GM19395 (cell line): ENCODE measurements at regions not wholly inside any gene's neighbourhood (a gene's known extent, or its start where the extent isn't known, plus 50 kb on each side); places are given as distances from the start of the nearest gene placed in this dataset.

Experiments used
- ATAC-seq: cut with Tn5 transposase; IDR thresholded peaks from one replicate; pipeline ENCODE4 v1.9.1; 2021; ENCODE audit warnings: mild to moderate bottlenecking, moderate library complexity; ENCODE audit not compliant: unreplicated experiment

DNA sequence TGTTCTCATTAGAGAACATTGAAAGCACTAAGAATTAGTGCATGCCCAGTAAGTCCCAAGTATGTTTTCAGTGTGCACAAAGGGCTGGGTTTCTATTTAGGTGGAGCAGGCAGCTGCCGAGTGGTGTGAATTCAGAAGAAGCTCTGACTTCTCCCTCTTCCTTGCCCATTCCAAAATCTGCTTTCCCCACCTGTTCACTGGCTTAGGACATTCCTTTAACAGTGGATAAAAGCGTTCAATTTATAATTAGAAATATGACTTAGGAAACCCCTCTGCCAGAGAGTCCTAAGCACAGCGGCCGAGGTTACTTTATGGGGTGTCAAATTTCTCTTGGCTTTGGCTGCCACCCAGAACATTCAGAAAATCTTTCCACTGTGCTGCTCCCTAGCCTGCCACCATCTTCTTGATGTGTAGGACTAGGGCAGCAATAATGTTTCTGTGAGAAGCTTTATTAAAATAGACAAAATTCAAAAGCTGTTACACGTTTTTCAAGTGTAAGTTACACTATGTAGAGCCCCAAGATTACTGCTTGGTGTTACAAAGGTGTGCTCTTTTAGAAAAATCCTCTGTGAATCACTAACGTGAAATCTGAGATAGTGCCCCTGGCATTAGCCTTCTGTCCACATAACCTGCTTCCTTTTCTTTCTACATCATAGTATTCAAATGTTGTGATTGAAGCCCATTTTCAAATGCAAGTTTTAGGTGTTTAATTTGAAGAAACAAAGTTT is 191.6 kb upstream of the ANKRD50 start:
- no peak for ATAC-seq

DNA sequence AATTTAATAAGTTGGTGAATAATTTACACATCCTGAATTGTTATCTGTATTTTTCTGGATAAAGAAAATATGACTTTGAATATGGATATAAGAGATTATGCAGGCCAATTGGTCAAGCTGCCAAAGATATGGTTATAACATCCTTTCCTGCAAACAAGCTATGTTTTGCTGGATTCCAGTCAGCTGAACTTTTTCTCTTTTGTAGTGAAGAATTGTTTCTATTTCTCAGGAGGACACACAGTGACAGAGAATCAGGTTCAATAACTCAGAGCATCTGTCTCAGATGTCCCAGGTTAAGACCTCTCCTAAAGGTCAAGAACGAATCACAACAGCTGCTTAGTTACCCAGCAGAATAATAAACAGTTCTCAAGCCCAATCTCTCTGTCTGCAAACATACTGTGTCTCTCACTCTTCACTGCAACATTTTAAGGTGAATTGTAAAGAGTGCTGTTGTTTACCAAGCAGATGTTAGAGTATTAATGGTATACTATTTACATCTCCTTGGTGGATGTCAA is 189.5 kb upstream of the ANKRD50 start:
- no peak for ATAC-seq

DNA sequence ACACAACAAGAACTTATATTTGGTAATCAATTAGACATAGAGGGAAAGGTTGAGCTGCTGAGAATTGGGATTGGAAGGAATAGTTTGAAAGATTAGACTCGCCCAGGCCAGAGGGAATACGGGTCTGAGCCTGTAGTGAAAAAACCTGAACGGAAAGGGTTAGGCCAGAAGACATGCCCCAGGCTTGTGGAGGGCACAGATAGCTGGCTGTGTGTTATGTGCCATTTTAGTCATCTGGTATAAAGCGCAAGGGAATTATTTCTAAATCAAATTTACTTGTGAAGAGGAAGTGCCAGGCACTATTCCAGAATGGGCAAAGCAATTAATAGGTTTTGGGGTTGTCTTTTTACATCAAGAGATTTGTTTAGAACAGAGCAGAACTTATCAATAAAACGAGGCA is 187.5 kb upstream of the ANKRD50 start:
- no peak for ATAC-seq

DNA sequence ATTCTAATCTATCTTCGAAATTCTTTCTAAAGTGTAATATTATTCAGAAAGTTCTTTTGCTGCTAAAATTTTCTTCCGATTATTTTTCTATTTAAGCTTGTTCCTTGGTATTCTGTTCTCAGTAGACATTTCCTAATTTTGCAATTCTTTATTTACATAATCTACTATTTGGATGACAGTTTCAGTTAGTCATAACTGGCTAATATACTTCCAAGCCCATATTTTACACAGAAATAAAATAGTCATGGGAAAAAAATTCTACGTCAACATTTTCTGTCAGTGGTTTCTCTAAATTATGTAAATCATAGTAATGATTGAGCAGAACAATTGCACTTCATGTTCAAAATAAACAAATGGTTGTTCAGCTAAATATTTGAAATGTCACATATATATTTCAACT is 178.0 kb upstream of the ANKRD50 start:
- ATAC-seq: no peak

DNA sequence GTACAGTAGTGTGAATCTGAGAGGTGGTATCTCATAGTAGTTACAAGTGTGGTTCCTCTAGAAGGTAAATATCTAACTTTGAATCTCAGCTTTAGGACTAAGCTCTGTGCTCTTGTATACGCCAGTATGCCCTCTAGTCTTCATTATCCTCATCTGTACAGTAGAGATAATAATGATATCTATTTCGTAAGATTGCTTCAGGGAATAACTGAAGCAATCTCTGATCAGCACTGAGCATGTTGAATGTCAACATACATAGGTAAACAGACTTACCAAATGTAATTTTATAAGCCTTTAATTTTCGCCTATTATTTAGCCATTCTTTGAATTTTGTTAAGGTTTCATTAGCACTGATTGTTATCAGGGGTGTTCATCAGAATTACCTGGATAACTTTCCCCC is 175.2 kb upstream of the ANKRD50 start:
- no peak for ATAC-seq

DNA sequence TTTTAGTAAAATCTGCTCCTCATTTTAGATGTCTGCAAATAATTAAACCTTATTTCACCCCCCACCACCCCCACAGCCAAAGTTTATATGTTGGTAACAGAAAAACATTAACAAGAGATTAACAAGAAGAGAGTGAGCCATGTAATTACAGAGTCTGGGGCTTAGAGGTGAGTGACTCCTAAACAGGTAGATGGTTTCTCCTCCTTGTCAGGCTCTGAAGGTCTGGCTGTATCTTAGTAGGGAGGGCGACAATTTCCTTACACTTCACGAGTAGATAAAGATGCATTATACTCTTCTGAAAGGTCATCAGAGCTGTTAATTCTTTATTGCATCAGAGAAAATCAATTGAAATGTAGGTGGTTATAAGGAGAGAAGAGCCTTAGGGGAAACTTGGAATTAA is 171.8 kb upstream of the ANKRD50 start:
- no peak for ATAC-seq

DNA sequence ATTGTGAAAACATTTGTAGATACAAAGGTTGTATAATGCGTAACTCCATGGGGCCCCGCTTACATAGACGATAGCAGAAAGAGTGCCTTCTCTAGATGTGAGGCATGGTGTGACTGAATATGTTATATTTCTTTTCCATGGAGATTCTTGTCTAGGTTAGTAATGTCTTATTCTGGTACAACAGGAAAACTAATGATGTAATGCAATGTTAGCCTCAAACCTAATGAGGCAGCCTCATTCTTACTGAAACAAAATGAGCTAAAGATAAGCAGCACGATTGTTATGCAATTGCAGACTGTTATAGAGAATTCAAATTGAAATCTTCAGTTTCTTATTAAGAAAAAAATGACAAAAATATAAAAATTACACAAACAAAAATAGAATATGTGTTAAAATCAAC is 171.1 kb upstream of the ANKRD50 start:
- no peak for ATAC-seq

DNA sequence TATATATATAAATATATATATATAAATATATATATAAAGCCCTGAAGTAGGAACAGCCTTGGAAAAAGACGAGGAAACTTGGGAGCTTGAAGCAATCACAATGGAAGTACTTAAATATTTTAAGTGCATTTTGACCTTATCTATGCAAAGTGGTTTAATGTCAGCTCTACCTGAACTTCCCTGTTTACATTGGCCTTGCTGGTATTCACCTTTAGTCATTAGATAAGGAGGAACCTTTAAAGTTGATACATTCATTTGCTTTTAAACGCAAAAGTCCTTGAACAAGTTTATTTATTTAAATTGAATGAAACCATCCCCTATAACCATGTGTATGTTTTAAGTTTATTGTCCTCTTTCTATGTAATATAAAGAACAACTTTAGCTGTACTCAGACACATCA is 166.7 kb upstream of the ANKRD50 start:
- no peak for ATAC-seq

DNA sequence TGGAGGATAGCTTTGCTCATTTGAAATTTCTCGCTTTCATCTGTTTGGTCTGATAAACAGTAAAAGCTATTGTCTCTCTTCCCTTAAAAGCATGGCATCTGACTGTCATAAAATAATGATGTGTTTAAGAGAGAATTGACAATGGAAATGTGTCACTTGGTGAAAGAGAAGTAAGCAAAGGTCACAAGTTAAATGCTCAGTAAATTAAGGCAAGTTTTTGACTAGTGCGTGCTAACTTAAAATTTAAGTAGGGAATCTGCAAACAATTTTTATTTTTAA is 161.6 kb upstream of the ANKRD50 start:
- no peak for ATAC-seq

DNA sequence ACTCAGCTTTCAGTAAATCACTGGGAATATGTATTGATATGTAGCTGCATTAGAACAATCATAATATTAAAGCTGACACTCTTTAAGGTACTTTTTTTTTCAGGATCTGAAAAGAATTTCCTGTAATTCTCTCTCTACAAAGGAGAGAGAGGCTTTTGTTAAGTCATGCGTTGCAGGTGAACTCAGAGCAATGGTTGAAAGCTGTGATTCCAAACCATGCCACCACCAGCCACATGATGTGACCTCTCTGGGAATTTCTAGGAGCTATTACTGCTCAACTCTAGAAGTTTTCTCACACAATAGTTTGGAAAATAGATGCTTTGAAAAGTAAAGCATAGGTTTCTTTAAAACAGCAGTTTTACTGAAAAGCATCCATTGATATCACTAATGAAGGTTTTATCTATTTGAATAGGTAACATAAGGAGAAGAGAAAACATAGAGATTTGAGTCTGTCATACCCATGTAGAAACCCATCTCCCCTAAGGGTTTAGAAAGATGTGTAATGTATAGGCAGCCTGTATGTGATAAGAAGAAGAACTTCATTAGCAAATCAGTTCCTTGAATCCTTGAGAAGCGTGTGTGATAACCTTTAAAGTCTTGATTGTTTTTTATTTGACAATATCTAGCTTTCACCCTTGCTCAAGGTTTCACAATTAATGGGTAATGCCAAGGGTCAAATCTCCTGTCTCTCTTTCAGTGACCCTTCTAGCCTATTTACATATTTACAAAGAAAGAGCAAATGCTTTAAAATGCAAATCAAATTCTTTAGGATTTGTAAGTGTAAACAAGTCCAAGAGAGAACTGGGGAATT is 161.0 kb upstream of the ANKRD50 start:
- no peak for ATAC-seq

DNA sequence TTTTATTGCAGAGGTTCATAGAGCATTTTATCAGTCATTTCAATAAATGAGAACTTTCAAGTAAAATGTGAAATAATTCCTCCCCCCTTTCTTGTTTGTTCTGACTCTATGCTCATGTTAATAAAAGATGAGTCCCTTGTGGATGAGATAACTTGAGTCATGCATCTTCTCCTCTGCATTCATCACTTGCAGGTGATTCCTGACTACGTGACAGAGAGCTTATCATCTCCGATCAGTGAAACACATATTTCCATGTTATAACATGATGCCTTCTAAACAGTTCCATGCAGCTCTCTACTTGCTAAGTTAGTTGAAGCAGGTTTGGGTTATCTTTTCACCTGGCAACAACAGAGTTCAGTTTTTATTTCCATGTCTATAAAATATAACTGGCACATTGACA is 160.1 kb upstream of the ANKRD50 start:
- no peak for ATAC-seq

DNA sequence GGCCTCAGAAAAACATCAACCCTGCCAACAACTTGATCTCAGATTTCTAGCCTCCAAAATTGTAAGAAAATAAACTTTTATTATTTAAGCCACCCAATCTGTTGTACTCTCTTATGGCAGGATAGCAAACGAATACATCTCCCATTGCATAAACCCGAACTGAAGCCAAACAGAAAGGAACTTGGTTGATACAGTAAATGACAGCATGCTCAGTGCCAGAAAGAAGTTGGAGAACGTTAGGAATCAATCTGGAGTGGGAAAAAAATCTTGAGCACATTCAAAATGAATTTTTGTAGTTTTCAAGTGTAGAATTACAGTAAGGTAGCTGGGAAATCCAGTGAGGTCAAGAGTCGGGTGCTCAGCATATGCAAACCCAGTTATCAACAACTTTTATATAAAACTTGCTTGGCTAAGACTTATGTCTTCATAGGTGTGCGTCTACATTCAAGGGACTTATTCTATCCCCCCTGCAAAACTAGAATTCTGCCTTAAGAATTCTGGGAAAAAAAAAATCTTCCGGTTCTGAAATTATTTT is 157.5 kb upstream of the ANKRD50 start:
- ATAC-seq: no peak

DNA sequence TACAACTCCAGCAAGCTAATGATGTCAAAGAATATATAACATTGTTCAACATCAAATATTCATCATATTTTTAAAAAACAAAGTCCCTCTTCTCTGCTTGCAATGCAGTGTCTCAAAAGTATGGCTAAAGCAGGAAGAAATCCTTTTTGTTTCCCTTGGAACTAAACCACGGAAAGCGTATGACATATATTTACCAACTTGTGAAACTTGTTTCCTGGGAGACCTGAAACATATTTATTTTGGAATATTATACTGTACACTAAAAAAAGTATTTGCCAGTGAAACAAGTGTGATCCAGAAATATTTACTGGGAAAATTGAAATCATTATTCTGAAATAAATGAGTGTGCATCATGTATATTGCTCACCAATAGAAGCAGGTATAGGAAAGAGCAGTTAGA is 156.0 kb upstream of the ANKRD50 start:
- ATAC-seq: no peak

DNA sequence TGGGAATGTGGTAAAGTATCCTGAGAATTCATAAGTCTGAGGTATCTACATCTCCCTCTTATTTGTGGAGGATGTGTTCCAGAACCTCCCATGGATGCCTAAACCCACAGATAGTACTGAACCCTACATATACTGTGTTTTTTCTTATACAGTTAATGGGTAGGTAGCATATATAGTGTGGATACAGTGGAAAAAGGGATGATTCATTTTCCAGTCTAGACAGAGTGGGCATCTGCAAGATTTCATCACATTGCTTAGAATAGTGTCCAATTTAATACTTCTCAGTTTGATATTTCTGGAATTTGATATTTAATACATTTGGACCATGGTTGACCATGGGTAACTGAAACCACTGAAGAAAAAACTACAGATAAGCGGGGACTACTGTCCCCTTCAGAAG is 155.0 kb upstream of the ANKRD50 start:
- no peak for ATAC-seq

DNA sequence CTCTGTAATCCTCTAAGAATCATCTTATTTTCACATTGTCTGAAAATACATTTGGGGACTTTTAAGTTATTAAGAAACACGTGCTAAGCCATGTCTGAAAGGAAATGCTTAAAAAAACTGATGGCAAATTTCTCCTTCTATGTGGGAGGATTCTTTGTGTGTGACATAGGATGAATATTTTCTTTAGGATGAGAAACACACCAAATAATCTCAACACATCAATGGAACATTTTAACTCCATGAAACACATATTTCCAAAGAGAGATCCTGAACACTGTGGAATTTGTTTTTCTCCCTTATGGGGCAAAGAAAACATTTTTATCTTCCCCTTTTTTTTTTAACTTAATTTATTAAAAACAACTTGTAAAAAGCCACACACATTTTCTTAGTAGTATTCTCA is 153.8 kb upstream of the ANKRD50 start:
- no peak for ATAC-seq

DNA sequence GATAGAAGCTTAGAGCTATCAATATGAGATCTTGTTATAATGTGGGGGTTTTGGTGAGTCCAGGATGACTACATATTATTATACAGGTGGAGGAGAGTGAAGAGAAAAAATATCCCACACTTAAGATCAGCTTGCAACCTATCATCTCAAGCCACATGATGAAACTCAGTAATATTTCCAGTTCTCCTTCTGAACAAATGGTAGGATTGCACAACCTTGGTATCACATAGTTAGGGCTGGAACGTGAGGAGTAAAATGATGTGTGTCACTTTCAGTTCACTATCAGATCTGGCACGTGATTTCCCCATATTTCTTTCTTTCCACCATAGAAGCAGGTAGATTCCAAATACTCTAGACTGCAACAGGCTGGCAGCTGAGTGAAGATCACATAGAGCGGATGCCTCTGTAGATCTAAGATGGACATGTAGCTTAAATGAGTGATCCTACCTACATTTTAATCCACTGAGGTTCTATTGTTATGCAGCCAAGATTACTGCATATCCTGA is 150.6 kb upstream of the ANKRD50 start:
- ATAC-seq: no peak

DNA sequence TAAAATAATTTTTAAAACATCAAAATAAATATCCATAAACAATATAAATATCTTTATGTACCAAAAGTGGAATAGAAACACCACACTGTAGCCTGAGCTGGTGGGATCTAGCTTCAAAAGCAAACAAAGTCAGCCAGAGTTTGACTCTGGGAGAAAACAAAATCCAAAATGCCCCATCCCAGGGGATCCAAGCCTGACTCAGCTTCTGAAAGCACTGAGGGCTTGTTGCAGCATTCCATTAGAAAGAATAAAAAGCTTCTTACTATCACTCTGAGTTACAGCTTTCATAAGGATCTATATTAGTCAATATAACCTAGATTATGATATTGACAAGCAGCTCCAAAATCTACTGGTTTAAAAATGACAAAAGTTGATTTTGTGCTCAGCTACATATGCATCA is 149.7 kb upstream of the ANKRD50 start:
- no peak for ATAC-seq

DNA sequence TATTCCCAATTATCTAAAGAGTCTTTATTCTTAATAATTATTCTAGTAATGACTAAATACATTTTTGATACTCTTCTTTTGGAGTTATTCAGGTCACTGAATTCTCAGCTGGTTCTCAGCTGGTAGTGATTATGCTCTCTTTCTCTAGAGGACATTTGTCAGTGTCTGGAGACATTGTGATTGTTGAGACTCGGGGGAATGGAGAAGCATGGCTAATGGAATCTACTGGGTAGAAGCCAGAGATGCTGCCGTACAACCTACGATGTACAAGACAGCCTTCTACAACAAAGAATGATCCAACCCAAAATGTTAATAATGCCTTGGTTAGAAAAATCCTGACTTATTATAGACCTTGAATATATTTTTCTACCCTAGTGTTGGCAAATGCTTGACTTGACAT is 149.2 kb upstream of the ANKRD50 start:
- ATAC-seq: no peak

DNA sequence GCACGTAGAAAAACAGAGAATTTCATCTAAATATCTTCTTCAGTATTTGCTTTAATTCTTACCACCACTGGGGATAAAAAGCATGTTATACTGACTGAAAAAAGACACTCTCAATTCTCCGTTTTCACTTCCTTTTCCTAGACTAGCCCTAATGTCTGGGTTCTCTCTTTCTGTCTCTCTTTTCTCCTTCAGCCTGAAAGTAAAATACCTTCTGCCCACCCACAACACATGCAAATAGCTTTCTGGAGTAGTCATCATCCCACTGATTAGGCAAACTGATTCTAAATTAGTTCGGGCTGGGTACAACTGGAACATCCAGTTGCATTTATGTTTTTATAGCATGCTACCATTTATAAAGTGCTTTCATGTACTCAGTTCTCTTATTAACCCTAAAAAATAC is 142.4 kb upstream of the ANKRD50 start:
- ATAC-seq: peak; percentile 94

DNA sequence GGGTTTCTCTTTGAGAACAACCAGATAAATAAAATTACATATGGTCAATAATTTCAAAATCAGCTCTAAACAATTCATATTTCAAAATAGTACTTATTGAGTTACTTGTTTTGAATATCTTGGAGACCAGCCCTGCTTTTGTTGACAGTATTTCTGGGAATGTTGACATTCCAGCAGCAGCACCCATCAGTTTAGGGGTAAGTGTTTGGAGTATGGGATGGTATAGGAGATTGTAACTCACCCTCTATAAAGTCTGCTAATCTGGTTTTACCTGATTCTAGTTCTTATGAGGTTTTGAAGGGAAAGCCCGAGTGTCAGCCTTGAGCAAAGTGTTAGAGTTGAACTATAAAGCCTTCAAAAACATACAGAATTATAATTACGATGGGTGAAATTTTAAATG is 139.2 kb upstream of the ANKRD50 start:
- no peak for ATAC-seq

DNA sequence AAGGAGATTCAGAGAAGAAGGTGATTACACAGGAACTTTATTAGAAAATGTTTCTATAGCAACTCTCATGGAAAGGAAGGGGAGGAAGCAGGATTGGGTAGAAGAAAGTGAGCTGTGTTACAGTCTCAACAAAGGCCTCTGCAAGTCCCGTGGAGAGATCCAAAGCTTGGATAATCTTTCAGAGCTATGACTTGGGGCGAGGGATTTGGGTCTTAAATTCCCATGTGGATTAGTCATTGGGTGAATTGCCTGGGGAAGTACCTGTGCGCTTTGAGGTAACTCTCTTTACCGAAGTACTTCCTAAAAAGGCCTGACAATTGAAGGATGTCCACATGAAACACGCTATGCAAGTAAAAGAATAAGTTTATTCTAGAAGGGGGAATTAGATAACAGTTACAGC is 133.8 kb upstream of the ANKRD50 start:
- no peak for ATAC-seq

DNA sequence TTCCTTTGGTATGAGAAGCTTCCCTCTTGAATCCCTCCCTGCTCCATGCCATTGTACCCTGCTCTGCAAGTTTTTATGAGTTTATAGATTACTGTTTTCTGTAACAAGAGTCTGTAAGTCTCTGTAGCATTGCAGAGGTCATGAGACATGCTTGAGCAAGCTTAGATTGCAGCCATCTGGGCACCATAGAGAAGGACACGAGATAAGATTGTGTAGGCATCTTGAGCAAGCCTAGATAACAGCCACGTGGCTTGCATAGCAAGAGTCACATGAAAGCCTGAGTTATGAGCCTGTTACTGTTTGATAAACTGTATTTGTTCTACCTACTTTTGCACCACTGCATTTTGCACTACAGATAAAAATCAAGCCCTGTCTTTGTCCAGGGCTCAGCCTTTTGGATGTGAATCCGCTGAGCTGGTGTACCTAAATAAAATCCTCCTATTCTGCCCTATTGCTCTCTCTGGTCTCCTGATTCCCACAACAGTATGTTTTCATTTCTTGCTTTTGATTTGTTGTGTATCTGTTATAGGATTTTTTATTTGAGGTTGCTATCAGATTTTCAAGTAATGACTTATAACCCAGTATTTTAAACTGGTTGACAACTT is 127.4 kb upstream of the ANKRD50 start:
- no peak for ATAC-seq
